HG03135 (cell line): ENCODE measurements at regions not wholly inside any gene's neighbourhood (a gene's known extent, or its start where the extent isn't known, plus 50 kb on each side); places are given as distances from the start of the nearest gene placed in this dataset.
"Not testable (repeated sequence)": the region's sequence is repeated elsewhere in the genome, so short reads cannot be mapped to it uniquely, and the experiment has no call there.

Experiments
- ATAC-seq: cut with Tn5 transposase; IDR thresholded peaks from one replicate; pipeline ENCODE4 v1.9.1; 2021; ENCODE audit warnings: mild to moderate bottlenecking, moderate library complexity; ENCODE audit not compliant: unreplicated experiment

- ATAC-seq = no peak
These were observed 94.5 kb upstream of the CPM start for GRCh38 chr12:69027411-69027881.

- no peak for ATAC-seq
These were observed 96.2 kb upstream of the CPM start for GRCh38 chr12:69028941-69029729.

GRCh38 chr12:69030321-69030720, 97.3 kb upstream of the CPM start:
- ATAC-seq = no peak

GRCh38 chr12:69036533-69036932, 103.6 kb upstream of the CPM start:
- ATAC-seq = no peak

GRCh38 chr12:69036999-69037398, 104.0 kb upstream of the CPM start:
- no peak for ATAC-seq

- no peak for ATAC-seq
These were observed 106.9 kb upstream of the CPM start for GRCh38 chr12:69039911-69040310.

GRCh38 chr12:69042557-69042956, 109.6 kb upstream of the CPM start:
- no peak for ATAC-seq

GRCh38 chr12:69042970-69043369, 110.0 kb upstream of the CPM start:
- ATAC-seq = no peak

- no peak for ATAC-seq
These were observed 111.9 kb upstream of the CPM start for GRCh38 chr12:69044887-69045286.

GRCh38 chr12:69045430-69045829, 112.5 kb upstream of the CPM start:
- ATAC-seq = no peak

- no peak for ATAC-seq
These were observed 113.4 kb upstream of the CPM start for GRCh38 chr12:69046363-69046762.

GRCh38 chr12:69046920-69047319, 113.9 kb upstream of the CPM start:
- no peak for ATAC-seq

- no peak for ATAC-seq
These were observed 115.0 kb upstream of the CPM start for GRCh38 chr12:69047990-69048389.

GRCh38 chr12:69049855-69050254, 116.9 kb upstream of the CPM start:
- ATAC-seq = not testable (repeated sequence)

GRCh38 chr12:69052613-69053408, 119.8 kb upstream of the CPM start:
- no peak for ATAC-seq

GRCh38 chr12:69054343-69055056, 121.5 kb upstream of the CPM start:
- ATAC-seq = no peak

- no peak for ATAC-seq
These were observed 122.3 kb upstream of the CPM start for GRCh38 chr12:69055280-69055679.

GRCh38 chr12:69055706-69056105, 122.7 kb upstream of the CPM start:
- ATAC-seq = no peak

GRCh38 chr12:69056743-69057515, 124.0 kb upstream of the CPM start:
- ATAC-seq = no peak

GRCh38 chr12:69057742-69058141, 124.8 kb upstream of the CPM start:
- ATAC-seq = no peak
